PC-9 (cell line): ENCODE measurements at regions not wholly inside any gene's neighbourhood (a gene's known extent, or its start where the extent isn't known, plus 50 kb on each side); places are given as distances from the start of the nearest gene placed in this dataset.

Experiments used
- BruUV-seq: library from RNA; stranded (reverse); fragments of 400-500 nt; replicated peaks from 2 replicates; lab custom pipeline; 2021; lab: Mats Ljungman, UMichigan
- CTCF ChIA-PET: fragments of 300-600 bp; sonication (Branson Sonifier 250); formaldehyde crosslinking; loops from one replicate; lab custom pipeline; 2022; ENCODE audit warnings: antibody characterized with exemption; lab: Charles Lee
- POLR2A ChIA-PET: fragments of 300-600 bp; sonication (Branson Sonifier 250); formaldehyde crosslinking; loops from one replicate; lab custom pipeline; 2022; ENCODE audit warnings: antibody characterized with exemption; ENCODE audit not compliant: unreplicated experiment; lab: Charles Lee
- DNase-seq, 2 experiments: peaks; one replicate each; pipeline versions ENCODE4 v3.0.0 to v3.0.0-alpha.2; 2015 to 2022; ENCODE audit warnings: mixed read lengths in 1 of 2
- H2AFZ ChIP-seq: fragments of 200-600 bp; sonication (generic); 2 replicates; pipeline ENCODE4 v1.8.1; 2017; ENCODE audit warnings: antibody characterized with exemption
- H3F3A ChIP-seq: fragments of 200-600 bp; sonication (generic); 2 replicates; pipeline ENCODE4 v1.8.1; 2017; ENCODE audit warnings: antibody characterized with exemption, mild to moderate bottlenecking, low read depth; ENCODE audit not compliant: insufficient read depth
- H3K27ac ChIP-seq: fragments of 200-600 bp; sonication (generic); 2 replicates; pipeline ENCODE4 v1.6.1; 2016; ENCODE audit warnings: mixed run types
- H3K27me3 ChIP-seq: fragments of 200-600 bp; sonication (generic); 2 replicates; pipeline ENCODE4 v1.6.1; 2016; ENCODE audit warnings: low read depth, mixed run types; ENCODE audit not compliant: insufficient read depth
- H3K36me3 ChIP-seq: fragments of 200-600 bp; sonication (generic); 2 replicates; pipeline ENCODE4 v1.6.1; 2016; ENCODE audit warnings: low read depth, mixed run types
- H3K4me1 ChIP-seq: fragments of 200-600 bp; sonication (generic); replicated peaks from 2 replicates; pipeline ENCODE4 v1.6.1; 2016; ENCODE audit warnings: mixed run types; ENCODE audit not compliant: insufficient read depth
- H3K4me2 ChIP-seq: fragments of 200-600 bp; sonication (generic); 2 replicates; pipeline ENCODE4 v1.6.1; 2017; ENCODE audit warnings: mixed run types
- H3K4me3 ChIP-seq: fragments of 200-600 bp; sonication (generic); 2 replicates; pipeline ENCODE4 v1.6.1; 2016; ENCODE audit warnings: mixed run types
- H3K79me2 ChIP-seq: fragments of 200-600 bp; sonication (generic); 2 replicates; pipeline ENCODE4 v1.6.1; 2017; ENCODE audit warnings: low read depth, mixed run types
- H3K9me2 ChIP-seq: fragments of 200-600 bp; sonication (generic); 2 replicates; pipeline ENCODE4 v1.8.1; 2017; ENCODE audit warnings: mild to moderate bottlenecking; ENCODE audit not compliant: insufficient read depth
- H3K9me3 ChIP-seq: fragments of 200-600 bp; sonication (generic); 2 replicates; pipeline ENCODE4 v1.8.1; 2016; ENCODE audit warnings: low read depth; ENCODE audit not compliant: insufficient read depth
- H4K20me1 ChIP-seq: fragments of 200-600 bp; sonication (generic); 2 replicates; pipeline ENCODE4 v1.8.1; 2017; ENCODE audit not compliant: insufficient read depth
- CTCF ChIP-seq: fragments of 200-600 bp; sonication (generic); conservative IDR thresholded peaks from 2 replicates; pipeline ENCODE4 v1.6.1; 2017; ENCODE audit warnings: mixed run types, antibody characterized with exemption, mild to moderate bottlenecking, moderate library complexity
- EZH2 ChIP-seq: fragments of 200-600 bp; sonication (generic); IDR thresholded peaks from 2 replicates; pipeline ENCODE4 v1.8.0; 2017; ENCODE audit warnings: antibody characterized with exemption, low read depth
- intact Hi-C: fragments of 100-400 bp; cut with micrococcal nuclease; formaldehyde crosslinking; loops from one replicate; pipeline ENCODE4 v1.10.0; 2022; ENCODE audit not compliant: unreplicated experiment

GRCh38 chr9:105050296-105050695 lies 122.3 kb upstream of the ABCA1 start:
- H3K27ac ChIP-seq: no peak overlapping the region
- H3K4me2 ChIP-seq: no peak overlapping the region
- DNase-seq: no peak
- H3K4me1 ChIP-seq: peaks cover 30% of the 10 kb centered on the region
- BruUV-seq: no TSS peak
- H3K9me3 ChIP-seq: no peaks in the 10 kb centered on the region
- H3K9me2 ChIP-seq: no peaks in the 10 kb centered on the region
- peaks cover 20% of the 10 kb centered on the region; the same call in 1 of the 2 replicates for H3F3A ChIP-seq
- ChIA-PET POLR2A (interaction anchor here (0.6 kb wide), 1 partner anchor 73 kb away, joined by 3 read pairs; no protein-coding TSS in a partner anchor), CTCF (no interaction called here)
- H3K27me3 ChIP-seq: no peaks in the 10 kb centered on the region
- no peak for TF ChIP-seq CTCF
- no peak for TF ChIP-seq EZH2
- H2AFZ ChIP-seq: no peak overlapping the region
- no peaks in the 10 kb centered on the region for H3K79me2 ChIP-seq
- no peaks in the 10 kb centered on the region for H3K36me3 ChIP-seq
- no peaks in the 10 kb centered on the region for H4K20me1 ChIP-seq
- intact Hi-C loops: no loop called here
- no peak overlapping the region for H3K4me3 ChIP-seq

- no peaks in the 10 kb centered on the region for H3K36me3 ChIP-seq
- H3K27ac ChIP-seq: no peak overlapping the region
- H3K4me1 ChIP-seq: peaks cover 44% of the 10 kb centered on the region
- no peaks in the 10 kb centered on the region for H3K9me2 ChIP-seq
- no peaks in the 10 kb centered on the region for H4K20me1 ChIP-seq
- H2AFZ ChIP-seq: no peak overlapping the region
- CTCF ChIA-PET: no interaction called here
- H3K4me3 ChIP-seq: no peak overlapping the region
- H3K4me2 ChIP-seq: no peak overlapping the region
- no peaks in the 10 kb centered on the region for H3K27me3 ChIP-seq
- BruUV-seq: no TSS peak
- H3K9me3 ChIP-seq: no peaks in the 10 kb centered on the region
- no peaks in the 10 kb centered on the region for H3K79me2 ChIP-seq
- POLR2A ChIA-PET: no interaction called here
- DNase-seq: no peak
- intact Hi-C loops: no loop called here
- TF ChIP-seq EZH2: no peak
- no peak for TF ChIP-seq CTCF
- peaks cover 20% of the 10 kb centered on the region; the same call in 1 of the 2 replicates for H3F3A ChIP-seq
These were observed 123.9 kb upstream of the ABCA1 start for GRCh38 chr9:105051897-105052296.

GRCh38 chr9:105052346-105052745 lies 124.4 kb upstream of the ABCA1 start:
- H3F3A ChIP-seq: peaks cover 20% of the 10 kb centered on the region; the same call in 1 of the 2 replicates
- no peaks in the 10 kb centered on the region for H3K9me2 ChIP-seq
- peak overlapping the region; percentile 80 for H3K27ac ChIP-seq
- intact Hi-C loops: no loop called here
- no peak overlapping the region for H2AFZ ChIP-seq
- no peak overlapping the region for H3K4me3 ChIP-seq
- no peak overlapping the region for H3K4me2 ChIP-seq
- DNase-seq: no peak
- no peaks in the 10 kb centered on the region for H3K36me3 ChIP-seq
- BruUV-seq: no TSS peak
- H3K27me3 ChIP-seq: no peaks in the 10 kb centered on the region
- H4K20me1 ChIP-seq: no peaks in the 10 kb centered on the region
- TF ChIP-seq CTCF: no peak
- no peak for TF ChIP-seq EZH2
- H3K9me3 ChIP-seq: no peaks in the 10 kb centered on the region
- POLR2A ChIA-PET: no interaction called here
- peaks cover 44% of the 10 kb centered on the region for H3K4me1 ChIP-seq
- H3K79me2 ChIP-seq: no peaks in the 10 kb centered on the region
- CTCF ChIA-PET: no interaction called here
